ENCODE measurements at regions not wholly inside any gene's neighbourhood (a gene's known extent, or its start where the extent isn't known, plus 50 kb on each side); places are given as distances from the start of the nearest gene placed in this dataset.

- TF ChIP-seq CTCF (conservative IDR thresholded peaks at IDR 0.05; ENCODE audit: low read length) (no peak), EZH2phosphoT487 (IDR thresholded peaks at IDR 0.05; ENCODE audit: borderline replicate concordance, low read depth, low read length) (no peak)
Observed at GRCh38 chr11:103716363-103716762, 320.1 kb upstream of the DDI1 start.

Measured in OCI-LY7 (cell line).